GM21786 (cell line): ENCODE measurements at regions not wholly inside any gene's neighbourhood (a gene's known extent, or its start where the extent isn't known, plus 50 kb on each side); places are given as distances from the start of the nearest gene placed in this dataset.

Experiments used
- ATAC-seq: cut with Tn5 transposase; IDR thresholded peaks from one replicate; pipeline ENCODE4 v1.9.1; 2021; ENCODE audit not compliant: unreplicated experiment

DNA sequence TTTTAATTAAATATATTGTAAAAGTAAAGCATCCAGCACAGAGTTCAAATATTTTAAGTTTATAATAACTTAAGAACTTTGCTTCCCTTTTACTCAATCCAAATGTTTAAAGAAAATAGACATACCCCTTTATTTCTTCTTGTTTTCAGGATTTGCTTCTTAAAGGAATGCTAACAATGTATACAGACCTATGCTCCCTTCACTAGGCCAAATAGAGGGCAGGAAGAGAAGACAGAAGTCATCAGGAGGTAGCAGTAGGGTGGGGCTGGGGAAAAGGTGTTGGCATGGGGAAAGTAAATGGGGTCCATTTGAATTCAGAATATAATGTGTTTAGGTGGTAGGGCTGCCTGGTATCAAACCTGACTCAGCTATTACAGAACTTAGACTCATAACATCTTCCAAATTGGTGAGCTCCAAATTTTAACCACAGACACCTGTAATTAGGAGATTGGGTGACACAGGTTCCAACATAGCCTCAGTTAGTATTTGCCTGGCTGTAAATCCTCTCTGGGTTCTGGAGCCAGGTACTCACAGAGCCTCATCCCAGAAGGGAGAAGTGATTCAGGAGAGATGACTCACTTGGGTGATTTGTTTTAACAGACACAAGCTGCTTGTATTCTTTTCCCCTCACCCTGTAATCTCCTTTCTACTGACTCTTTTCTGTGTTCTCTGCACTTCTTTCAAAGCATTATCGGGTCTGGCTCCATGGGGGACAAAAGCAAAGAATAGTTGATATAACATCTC, 60.1 kb upstream of the DUSP10 start:
- no peak for ATAC-seq

DNA sequence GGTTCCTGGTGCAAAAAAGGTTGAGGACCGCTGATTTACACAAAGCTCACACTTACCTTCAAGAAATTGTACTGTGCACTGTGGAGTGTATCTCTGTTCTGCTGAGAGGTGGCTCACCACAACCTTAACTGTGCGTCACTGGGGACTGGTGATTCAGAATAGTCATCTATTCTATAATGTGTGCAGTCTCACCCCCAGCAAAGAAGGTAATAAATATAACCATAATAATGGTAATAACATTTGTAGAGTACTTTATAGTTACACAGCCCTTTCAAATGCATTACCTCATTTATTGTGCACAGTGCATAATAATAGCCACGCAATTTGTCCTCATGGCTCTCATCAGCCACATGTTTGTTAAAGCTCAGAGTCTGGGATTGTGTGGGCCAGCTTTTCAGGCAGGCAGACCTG, 59.4 kb upstream of the DUSP10 start:
- no peak for ATAC-seq

DNA sequence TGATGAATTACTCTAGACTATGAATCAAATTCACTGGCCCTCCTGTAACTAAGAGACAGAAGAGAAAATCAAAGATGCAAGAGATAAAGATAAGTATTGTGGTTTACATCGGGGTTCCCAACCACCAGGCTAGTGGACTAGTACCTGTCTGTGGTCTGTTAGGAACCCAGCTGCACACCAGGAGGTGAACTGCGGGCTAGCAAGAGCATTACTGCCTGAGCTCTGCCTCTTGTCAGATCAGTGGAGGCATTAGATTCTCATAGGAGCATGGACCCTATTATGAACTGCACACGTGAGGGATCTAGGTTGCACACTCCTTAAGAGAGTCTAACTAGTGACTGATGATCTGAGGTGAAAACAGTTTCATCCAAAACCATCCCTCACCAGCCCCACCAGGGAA, 58.9 kb upstream of the DUSP10 start:
- ATAC-seq: no peak

DNA sequence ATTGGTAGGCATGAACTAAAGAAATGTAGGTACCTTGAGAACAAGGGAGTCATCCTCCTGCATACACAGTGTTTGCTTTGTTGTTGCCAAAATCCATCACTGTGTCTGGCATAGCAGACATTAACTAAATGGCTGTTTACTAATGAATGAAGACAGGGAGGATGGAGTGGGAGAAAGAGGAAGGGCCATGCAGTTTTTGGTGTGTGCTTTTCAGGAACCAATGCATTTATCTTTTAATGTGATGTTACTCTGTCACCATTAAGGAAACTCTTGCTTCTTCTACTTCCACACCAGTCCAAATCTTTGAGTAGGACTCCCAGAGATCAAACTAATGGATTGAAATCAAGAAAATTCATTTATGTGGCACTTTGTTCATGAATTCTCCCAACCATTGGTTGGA, 55.6 kb upstream of the DUSP10 start:
- no peak for ATAC-seq

DNA sequence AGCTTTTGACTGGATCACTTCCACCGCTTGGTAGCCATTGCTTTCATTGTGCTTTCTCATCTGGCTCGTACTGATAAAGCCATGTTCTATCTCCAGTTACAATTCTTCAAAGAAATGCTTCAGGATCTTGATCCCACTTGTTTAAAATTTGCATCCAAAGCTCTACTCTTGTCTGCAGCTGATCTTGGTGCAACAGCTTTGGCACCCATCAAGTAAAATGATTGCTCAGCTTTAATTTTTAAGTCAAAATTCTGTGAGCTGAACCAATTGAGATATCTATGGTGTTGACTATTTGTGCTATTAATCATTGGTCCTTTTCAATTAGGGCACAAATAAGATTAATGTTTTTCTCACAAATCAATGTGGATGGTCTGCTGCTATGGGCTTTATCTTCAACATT, 54.8 kb upstream of the DUSP10 start:
- no peak for ATAC-seq

- ATAC-seq: no peak
Observed at GRCh38 chr1:221795380-221795779, 53.5 kb upstream of the DUSP10 start.

GRCh38 chr1:221794935-221795334, 53.0 kb upstream of the DUSP10 start:
- ATAC-seq: no peak

DNA sequence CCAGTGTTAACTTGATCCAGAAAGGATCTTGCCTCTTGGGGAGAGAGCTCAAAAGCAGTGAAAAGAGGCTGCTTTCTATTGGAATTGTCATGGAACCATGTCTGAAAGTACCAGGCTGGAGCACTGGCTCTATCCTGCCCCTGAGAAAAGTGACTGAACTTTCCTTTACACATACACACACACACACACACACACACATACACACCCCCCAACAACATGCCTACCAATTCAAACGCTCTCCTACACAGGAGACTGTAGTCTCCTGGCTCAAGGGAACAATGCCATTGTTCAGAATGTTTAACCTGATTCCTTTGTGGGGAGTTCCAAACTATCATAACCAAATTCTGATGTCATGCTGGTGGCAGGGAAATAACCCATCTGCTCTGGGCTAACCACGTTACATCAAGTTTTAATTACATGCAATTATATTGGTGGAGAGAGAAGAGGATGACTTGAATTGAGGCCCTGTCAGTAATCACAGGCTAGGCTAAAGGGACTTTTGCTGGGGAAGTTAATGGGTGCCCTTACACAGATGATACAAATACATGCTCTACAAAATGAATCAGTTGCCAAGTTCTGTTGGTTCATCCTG, 52.3 kb upstream of the DUSP10 start:
- peak; percentile 67 for ATAC-seq

GRCh38 chr1:221793439-221794078, 51.7 kb upstream of the DUSP10 start:
- peak; percentile 86 for ATAC-seq

- no peak for ATAC-seq
Observed at GRCh38 chr1:221791846-221792245, 50.0 kb upstream of the DUSP10 start.
